ENCODE measurements at regions not wholly inside any gene's neighbourhood (a gene's known extent, or its start where the extent isn't known, plus 50 kb on each side); places are given as distances from the start of the nearest gene placed in this dataset.

DNA sequence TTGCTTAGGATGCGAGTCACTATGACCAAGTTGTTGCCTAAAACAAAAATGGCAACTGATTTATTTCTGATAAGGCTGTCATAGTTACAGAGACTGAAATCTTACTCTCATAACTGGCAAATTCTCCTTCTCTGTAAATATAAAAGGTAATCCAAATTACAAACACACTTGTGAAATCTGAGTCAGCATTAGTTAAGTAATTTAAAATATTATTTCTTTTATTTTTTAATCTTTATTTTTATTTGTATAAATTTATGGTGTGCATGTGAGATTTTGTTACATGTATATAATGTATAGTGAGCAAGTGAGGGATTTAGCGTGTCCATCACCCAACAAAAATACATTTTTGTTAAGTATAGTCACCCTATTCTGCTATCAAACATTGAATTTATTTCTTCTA lies 1342.8 kb upstream of the TMEFF2 start:
- CTCF ChIA-PET: no interaction called here
- Histone ChIP-seq H3K4me1 (ENCODE audit: control insufficient read depth in 1 of 2, insufficient read depth in 2 of 2, low read depth in 1 of 2, low read length in 1 of 2) (no peaks in the 10 kb centered on the region; a peak in 1 of 4 replicates), H3K27ac (ENCODE audit: low read depth in 2 of 2, low read length in 1 of 2) (no peak overlapping the region), H4K20me1 (ENCODE audit: insufficient read depth) (no peaks in the 10 kb centered on the region), H3K9ac (no peak overlapping the region), H3K9me2 (no peaks in the 10 kb centered on the region), H3K4me2 (no peak overlapping the region), H3K4me3 (ENCODE audit: low read depth in 2 of 2, low read length in 1 of 2) (no peak overlapping the region), H3K9me3 (no peaks in the 10 kb centered on the region), H3K79me2 (ENCODE audit: insufficient read depth) (no peaks in the 10 kb centered on the region), H3F3A (replicated peaks; ENCODE audit: insufficient read depth) (no peaks in the 10 kb centered on the region), H3K27me3 (ENCODE audit: insufficient read depth) (no peaks in the 10 kb centered on the region), H2AFZ (ENCODE audit: low read depth) (no peak overlapping the region), H3K36me3 (replicated peaks in 1 of 2; ENCODE audit: control insufficient read depth in 1 of 2, insufficient read depth in 2 of 2, low read length in 1 of 2) (no peaks in the 10 kb centered on the region)
- WGBS (ENCODE audit: low lambda C conversion rate): 87% methylated on average over 2 of the region's 2 CpGs
- no peak for DNase-seq
- TF ChIP-seq YY1 (IDR thresholded peaks at IDR 0.05; ENCODE audit: low read depth): no peak
- TF ChIP-seq, protein P1, sequence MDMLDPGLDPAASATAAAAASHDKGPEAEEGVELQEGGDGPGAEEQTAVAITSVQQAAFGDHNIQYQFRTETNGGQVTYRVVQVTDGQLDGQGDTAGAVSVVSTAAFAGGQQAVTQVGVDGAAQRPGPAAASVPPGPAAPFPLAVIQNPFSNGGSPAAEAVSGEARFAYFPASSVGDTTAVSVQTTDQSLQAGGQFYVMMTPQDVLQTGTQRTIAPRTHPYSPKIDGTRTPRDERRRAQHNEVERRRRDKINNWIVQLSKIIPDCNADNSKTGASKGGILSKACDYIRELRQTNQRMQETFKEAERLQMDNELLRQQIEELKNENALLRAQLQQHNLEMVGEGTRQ (IDR thresholded peaks at IDR 0.05; ENCODE audit: borderline replicate concordance, low read depth, low read length): no peak
- TF ChIP-seq, protein P2, sequence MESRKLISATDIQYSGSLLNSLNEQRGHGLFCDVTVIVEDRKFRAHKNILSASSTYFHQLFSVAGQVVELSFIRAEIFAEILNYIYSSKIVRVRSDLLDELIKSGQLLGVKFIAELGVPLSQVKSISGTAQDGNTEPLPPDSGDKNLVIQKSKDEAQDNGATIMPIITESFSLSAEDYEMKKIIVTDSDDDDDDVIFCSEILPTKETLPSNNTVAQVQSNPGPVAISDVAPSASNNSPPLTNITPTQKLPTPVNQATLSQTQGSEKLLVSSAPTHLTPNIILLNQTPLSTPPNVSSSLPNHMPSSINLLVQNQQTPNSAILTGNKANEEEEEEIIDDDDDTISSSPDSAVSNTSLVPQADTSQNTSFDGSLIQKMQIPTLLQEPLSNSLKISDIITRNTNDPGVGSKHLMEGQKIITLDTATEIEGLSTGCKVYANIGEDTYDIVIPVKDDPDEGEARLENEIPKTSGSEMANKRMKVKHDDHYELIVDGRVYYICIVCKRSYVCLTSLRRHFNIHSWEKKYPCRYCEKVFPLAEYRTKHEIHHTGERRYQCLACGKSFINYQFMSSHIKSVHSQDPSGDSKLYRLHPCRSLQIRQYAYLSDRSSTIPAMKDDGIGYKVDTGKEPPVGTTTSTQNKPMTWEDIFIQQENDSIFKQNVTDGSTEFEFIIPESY (IDR thresholded peaks at IDR 0.05; ENCODE audit: borderline replicate concordance, low read depth): no peak
- TF ChIP-seq MXI1 (IDR thresholded peaks at IDR 0.05; ENCODE audit: low read depth, low read length): no peak
- TF ChIP-seq FOXJ3 (CRISPR knock-in tag; IDR thresholded peaks at IDR 0.05): no peak
- no peak for TF ChIP-seq MEF2A (IDR thresholded peaks at IDR 0.05; ENCODE audit: borderline replicate concordance, low read depth)
- TF ChIP-seq, protein P3, sequence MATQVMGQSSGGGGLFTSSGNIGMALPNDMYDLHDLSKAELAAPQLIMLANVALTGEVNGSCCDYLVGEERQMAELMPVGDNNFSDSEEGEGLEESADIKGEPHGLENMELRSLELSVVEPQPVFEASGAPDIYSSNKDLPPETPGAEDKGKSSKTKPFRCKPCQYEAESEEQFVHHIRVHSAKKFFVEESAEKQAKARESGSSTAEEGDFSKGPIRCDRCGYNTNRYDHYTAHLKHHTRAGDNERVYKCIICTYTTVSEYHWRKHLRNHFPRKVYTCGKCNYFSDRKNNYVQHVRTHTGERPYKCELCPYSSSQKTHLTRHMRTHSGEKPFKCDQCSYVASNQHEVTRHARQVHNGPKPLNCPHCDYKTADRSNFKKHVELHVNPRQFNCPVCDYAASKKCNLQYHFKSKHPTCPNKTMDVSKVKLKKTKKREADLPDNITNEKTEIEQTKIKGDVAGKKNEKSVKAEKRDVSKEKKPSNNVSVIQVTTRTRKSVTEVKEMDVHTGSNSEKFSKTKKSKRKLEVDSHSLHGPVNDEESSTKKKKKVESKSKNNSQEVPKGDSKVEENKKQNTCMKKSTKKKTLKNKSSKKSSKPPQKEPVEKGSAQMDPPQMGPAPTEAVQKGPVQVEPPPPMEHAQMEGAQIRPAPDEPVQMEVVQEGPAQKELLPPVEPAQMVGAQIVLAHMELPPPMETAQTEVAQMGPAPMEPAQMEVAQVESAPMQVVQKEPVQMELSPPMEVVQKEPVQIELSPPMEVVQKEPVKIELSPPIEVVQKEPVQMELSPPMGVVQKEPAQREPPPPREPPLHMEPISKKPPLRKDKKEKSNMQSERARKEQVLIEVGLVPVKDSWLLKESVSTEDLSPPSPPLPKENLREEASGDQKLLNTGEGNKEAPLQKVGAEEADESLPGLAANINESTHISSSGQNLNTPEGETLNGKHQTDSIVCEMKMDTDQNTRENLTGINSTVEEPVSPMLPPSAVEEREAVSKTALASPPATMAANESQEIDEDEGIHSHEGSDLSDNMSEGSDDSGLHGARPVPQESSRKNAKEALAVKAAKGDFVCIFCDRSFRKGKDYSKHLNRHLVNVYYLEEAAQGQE (IDR thresholded peaks at IDR 0.05; ENCODE audit: low read depth, low read length): no peak
- TF ChIP-seq SMC3 (IDR thresholded peaks at IDR 0.05; ENCODE audit: low read depth, low read length): no peak
- no peak for TF ChIP-seq RAD21 (IDR thresholded peaks at IDR 0.05; ENCODE audit: low read length)
- TF ChIP-seq POLR2AphosphoS5 (IDR thresholded peaks at IDR 0.05; ENCODE audit: low read depth, low read length): no peak
- no peak for TF ChIP-seq GABPA (IDR thresholded peaks at IDR 0.05; ENCODE audit: low read depth)
- POLR2A ChIA-PET: no interaction called here

DNA sequence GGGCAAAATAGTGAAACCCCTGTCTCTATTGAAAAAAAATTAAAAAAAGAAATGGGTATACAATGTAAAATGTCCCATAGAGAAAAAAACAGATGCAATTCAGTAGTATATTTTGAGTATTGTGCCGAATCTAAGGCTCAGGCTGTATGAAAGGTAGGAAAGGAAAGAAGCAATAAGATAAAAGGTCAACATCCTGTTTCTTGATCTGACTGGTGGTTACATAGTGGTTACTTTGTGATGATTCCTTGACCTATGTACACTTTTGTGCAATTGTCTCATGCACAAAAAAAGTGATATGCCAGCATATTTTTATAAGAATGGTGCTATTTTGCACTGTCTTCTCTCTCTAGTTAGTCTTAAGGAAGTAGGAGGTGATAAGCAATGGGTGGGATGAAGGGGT lies 1333.7 kb upstream of the TMEFF2 start:
- Histone ChIP-seq H2AFZ (ENCODE audit: low read depth) (no peak overlapping the region), H3F3A (replicated peaks; ENCODE audit: insufficient read depth) (no peaks in the 10 kb centered on the region), H3K9me3 (no peaks in the 10 kb centered on the region), H3K27me3 (ENCODE audit: insufficient read depth) (no peaks in the 10 kb centered on the region), H3K4me3 (ENCODE audit: low read depth in 2 of 2, low read length in 1 of 2) (no peak overlapping the region), H3K4me1 (ENCODE audit: control insufficient read depth in 1 of 2, insufficient read depth in 2 of 2, low read depth in 1 of 2, low read length in 1 of 2) (no peaks in the 10 kb centered on the region; a peak in 1 of 4 replicates), H3K9me2 (no peaks in the 10 kb centered on the region), H4K20me1 (ENCODE audit: insufficient read depth) (no peaks in the 10 kb centered on the region), H3K27ac (ENCODE audit: low read depth in 2 of 2, low read length in 1 of 2) (no peak overlapping the region), H3K36me3 (replicated peaks in 1 of 2; ENCODE audit: control insufficient read depth in 1 of 2, insufficient read depth in 2 of 2, low read length in 1 of 2) (no peaks in the 10 kb centered on the region), H3K9ac (no peak overlapping the region), H3K4me2 (no peak overlapping the region), H3K79me2 (ENCODE audit: insufficient read depth) (no peaks in the 10 kb centered on the region)
- POLR2A ChIA-PET: no interaction called here
- WGBS (ENCODE audit: low lambda C conversion rate): 54% methylated on average over 1 of the region's 1 CpG
- CTCF ChIA-PET: no interaction called here
- DNase-seq: no peak
- TF ChIP-seq, protein P4, sequence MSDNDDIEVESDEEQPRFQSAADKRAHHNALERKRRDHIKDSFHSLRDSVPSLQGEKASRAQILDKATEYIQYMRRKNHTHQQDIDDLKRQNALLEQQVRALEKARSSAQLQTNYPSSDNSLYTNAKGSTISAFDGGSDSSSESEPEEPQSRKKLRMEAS (IDR thresholded peaks at IDR 0.05; ENCODE audit: low read depth): no peak
- TF ChIP-seq, protein P3 (IDR thresholded peaks at IDR 0.05; ENCODE audit: low read depth, low read length): no peak
- no peak for TF ChIP-seq RAD21 (IDR thresholded peaks at IDR 0.05; ENCODE audit: low read length)
- TF ChIP-seq, protein P5, sequence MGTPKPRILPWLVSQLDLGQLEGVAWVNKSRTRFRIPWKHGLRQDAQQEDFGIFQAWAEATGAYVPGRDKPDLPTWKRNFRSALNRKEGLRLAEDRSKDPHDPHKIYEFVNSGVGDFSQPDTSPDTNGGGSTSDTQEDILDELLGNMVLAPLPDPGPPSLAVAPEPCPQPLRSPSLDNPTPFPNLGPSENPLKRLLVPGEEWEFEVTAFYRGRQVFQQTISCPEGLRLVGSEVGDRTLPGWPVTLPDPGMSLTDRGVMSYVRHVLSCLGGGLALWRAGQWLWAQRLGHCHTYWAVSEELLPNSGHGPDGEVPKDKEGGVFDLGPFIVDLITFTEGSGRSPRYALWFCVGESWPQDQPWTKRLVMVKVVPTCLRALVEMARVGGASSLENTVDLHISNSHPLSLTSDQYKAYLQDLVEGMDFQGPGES (IDR thresholded peaks at IDR 0.05; ENCODE audit: low read depth, low read length): no peak
- TF ChIP-seq POLR2AphosphoS5 (IDR thresholded peaks at IDR 0.05; ENCODE audit: low read depth, low read length): no peak
- TF ChIP-seq, protein P6, sequence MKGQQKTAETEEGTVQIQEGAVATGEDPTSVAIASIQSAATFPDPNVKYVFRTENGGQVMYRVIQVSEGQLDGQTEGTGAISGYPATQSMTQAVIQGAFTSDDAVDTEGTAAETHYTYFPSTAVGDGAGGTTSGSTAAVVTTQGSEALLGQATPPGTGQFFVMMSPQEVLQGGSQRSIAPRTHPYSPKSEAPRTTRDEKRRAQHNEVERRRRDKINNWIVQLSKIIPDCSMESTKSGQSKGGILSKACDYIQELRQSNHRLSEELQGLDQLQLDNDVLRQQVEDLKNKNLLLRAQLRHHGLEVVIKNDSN (IDR thresholded peaks at IDR 0.05; ENCODE audit: borderline replicate concordance, low read depth): no peak
- TF ChIP-seq MXI1 (IDR thresholded peaks at IDR 0.05; ENCODE audit: low read depth, low read length): no peak
